ENCODE measurements at regions not wholly inside any gene's neighbourhood (a gene's known extent, or its start where the extent isn't known, plus 50 kb on each side); places are given as distances from the start of the nearest gene placed in this dataset.

- DNase-seq (ENCODE audit: low spot score) = no peak
Observed at GRCh38 chr1:199109160-199109559, 470.3 kb downstream of the PTPRC start.

- no peak for DNase-seq (ENCODE audit: low spot score)
Observed at GRCh38 chr1:199112365-199112764, 473.5 kb downstream of the PTPRC start.

- peak; percentile 12 for DNase-seq (ENCODE audit: low spot score)
Observed at GRCh38 chr1:199113265-199113869, 474.5 kb downstream of the PTPRC start.

GRCh38 chr1:199116488-199116887 lies 477.6 kb downstream of the PTPRC start:
- DNase-seq (ENCODE audit: low spot score) = no peak

- DNase-seq (ENCODE audit: low spot score) = no peak
Observed at GRCh38 chr1:199121047-199121446, 482.2 kb downstream of the PTPRC start.

GRCh38 chr1:199122085-199122484 lies 483.2 kb downstream of the PTPRC start:
- DNase-seq (ENCODE audit: low spot score) = no peak

GRCh38 chr1:199122532-199123311 lies 483.9 kb downstream of the PTPRC start:
- DNase-seq (ENCODE audit: low spot score) = no peak

- peak; percentile 2 for DNase-seq (ENCODE audit: low spot score)
Observed at GRCh38 chr1:199123615-199124014, 484.8 kb downstream of the PTPRC start.

GRCh38 chr1:199124351-199124750 lies 485.5 kb downstream of the PTPRC start:
- DNase-seq (ENCODE audit: low spot score) = no peak

- DNase-seq (ENCODE audit: low spot score) = no peak
Observed at GRCh38 chr1:199129247-199129646, 490.4 kb downstream of the PTPRC start.

GRCh38 chr1:199132006-199132405 lies 493.2 kb downstream of the PTPRC start:
- no peak for DNase-seq (ENCODE audit: low spot score)

- DNase-seq (ENCODE audit: low spot score) = no peak
Observed at GRCh38 chr1:199135901-199136300, 497.1 kb downstream of the PTPRC start.

- no peak for DNase-seq (ENCODE audit: low spot score)
Observed at GRCh38 chr1:199138061-199138460, 499.2 kb downstream of the PTPRC start.

- DNase-seq (ENCODE audit: low spot score) = no peak
Observed at GRCh38 chr1:199149591-199149990, 510.8 kb downstream of the PTPRC start.

- no peak for DNase-seq (ENCODE audit: low spot score)
Observed at GRCh38 chr1:199150756-199151155, 511.9 kb downstream of the PTPRC start.

GRCh38 chr1:199151634-199152425 lies 513.0 kb downstream of the PTPRC start:
- DNase-seq (ENCODE audit: low spot score) = no peak

GRCh38 chr1:199152676-199153075 lies 513.8 kb downstream of the PTPRC start:
- no peak for DNase-seq (ENCODE audit: low spot score)

GRCh38 chr1:199155166-199156019 lies 516.6 kb downstream of the PTPRC start:
- DNase-seq (ENCODE audit: low spot score) = no peak

GRCh38 chr1:199157494-199157893 lies 518.7 kb downstream of the PTPRC start:
- no peak for DNase-seq (ENCODE audit: low spot score)

GRCh38 chr1:199160521-199161318 lies 521.9 kb downstream of the PTPRC start:
- DNase-seq (ENCODE audit: low spot score) = no peak

- DNase-seq (ENCODE audit: low spot score) = no peak
Observed at GRCh38 chr1:199161319-199161680, 522.5 kb downstream of the PTPRC start.

All from HuH-7 (cell line).